ENCODE measurements at regions not wholly inside any gene's neighbourhood (a gene's known extent, or its start where the extent isn't known, plus 50 kb on each side); places are given as distances from the start of the nearest gene placed in this dataset.

DNA sequence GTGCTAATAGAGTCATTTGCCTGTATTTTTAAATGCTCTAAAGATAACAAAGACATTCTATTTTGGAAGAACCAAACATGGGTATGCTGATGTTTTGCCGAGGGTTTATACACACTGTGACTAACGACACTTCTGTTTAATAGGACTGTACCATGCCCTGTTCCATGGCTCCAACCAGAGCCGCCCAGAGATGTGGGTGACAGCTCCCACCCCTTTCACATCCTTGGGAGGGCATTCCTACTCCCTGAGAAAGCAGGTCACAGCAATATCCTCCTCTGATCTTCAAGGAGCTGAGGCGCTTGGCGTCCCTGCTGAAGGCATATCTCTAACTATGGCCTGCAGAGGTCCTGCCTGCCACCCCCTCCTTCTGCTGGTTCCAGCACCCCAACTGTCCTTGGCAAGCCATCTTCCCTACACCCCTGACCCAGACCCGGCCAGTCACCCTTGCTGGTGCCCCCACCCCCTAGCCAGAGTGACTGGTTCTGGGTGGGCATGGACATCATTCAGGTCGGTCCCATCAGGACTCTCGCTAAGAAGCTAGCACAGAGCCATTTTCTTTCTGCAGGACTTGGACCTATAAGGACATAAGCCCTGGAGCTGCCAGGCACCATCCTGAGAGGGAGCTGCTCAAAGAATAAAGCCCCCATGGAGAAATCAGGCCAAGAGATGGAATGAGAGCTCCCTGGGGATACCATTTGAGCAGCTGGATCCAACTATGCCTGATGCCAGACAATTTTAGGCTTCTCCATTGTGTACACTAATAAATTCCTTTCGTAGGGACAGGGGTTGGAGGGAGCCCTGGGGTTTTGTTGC, 381.3 kb downstream of the CTTN start:
- Histone ChIP-seq H3K4me3 (ENCODE audit: low read depth in 1 of 2, low read length in 2 of 2) (no peak overlapping the region), H3K27ac (ENCODE audit: low read depth, low read length) (no peak overlapping the region), H3K36me3 (ENCODE audit: insufficient read depth, low read length) (no peaks in the 10 kb centered on the region)

GRCh38 chr11:70780246-70780535, 381.9 kb downstream of the CTTN start:
- H3K36me3 ChIP-seq (ENCODE audit: insufficient read depth, low read length), result no peaks in the 10 kb centered on the region
- H3K27ac ChIP-seq (ENCODE audit: low read depth, low read length), result no peak overlapping the region
- no peak overlapping the region for H3K9ac ChIP-seq (ENCODE audit: low read length)
- no peak overlapping the region for H3K4me3 ChIP-seq (ENCODE audit: low read depth in 1 of 2, low read length in 2 of 2)
- no peaks in the 10 kb centered on the region for H3K4me1 ChIP-seq (ENCODE audit: insufficient read depth, low read length)
- H3K27me3 ChIP-seq (ENCODE audit: control insufficient read depth in 1 of 2, insufficient read depth in 2 of 2, low read length in 2 of 2), result no peaks in the 10 kb centered on the region
- H3K9me3 ChIP-seq (ENCODE audit: low read length), result no peaks in the 10 kb centered on the region

More for the DNA sequence above, 381.3 kb downstream of the CTTN start:
- Histone ChIP-seq H3K4me1 (ENCODE audit: insufficient read depth, low read length) (no peaks in the 10 kb centered on the region), H3K9ac (ENCODE audit: low read length) (no peak overlapping the region), H3K27me3 (ENCODE audit: control insufficient read depth in 1 of 2, insufficient read depth in 2 of 2, low read length in 2 of 2) (no peaks in the 10 kb centered on the region), H3K9me3 (ENCODE audit: low read length) (no peaks in the 10 kb centered on the region)

DNA sequence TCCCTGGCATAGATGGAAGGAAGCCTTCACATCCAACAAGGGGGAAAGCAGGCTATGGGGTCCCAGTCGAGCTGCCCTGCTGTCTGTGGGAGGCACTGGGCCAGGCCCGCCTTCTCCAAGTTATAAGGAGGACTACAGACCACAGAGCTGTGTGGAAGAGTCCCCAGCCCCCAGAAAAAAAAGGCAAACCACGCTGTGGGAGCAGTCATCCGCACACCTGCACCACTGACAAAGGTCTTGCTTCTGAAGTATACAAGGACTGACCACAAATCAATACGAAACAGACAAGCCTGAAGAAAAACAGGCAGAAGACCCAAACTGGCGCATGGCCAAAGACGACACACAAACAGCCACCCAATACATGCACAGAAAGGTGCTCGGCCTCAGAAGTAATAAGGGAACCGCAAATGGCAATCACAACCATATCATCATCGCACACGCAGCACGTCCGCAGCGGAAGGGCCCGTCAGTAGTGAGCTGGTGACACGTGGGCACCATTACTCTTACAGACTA, 384.1 kb downstream of the CTTN start:
- Histone ChIP-seq H3K27ac (ENCODE audit: low read depth, low read length) (no peak overlapping the region), H3K4me1 (ENCODE audit: insufficient read depth, low read length) (no peaks in the 10 kb centered on the region), H3K4me3 (ENCODE audit: low read depth in 1 of 2, low read length in 2 of 2) (no peak overlapping the region), H3K27me3 (ENCODE audit: control insufficient read depth in 1 of 2, insufficient read depth in 2 of 2, low read length in 2 of 2) (no peaks in the 10 kb centered on the region), H3K36me3 (ENCODE audit: insufficient read depth, low read length) (no peaks in the 10 kb centered on the region), H3K9ac (ENCODE audit: low read length) (no peak overlapping the region), H3K9me3 (ENCODE audit: low read length) (no peaks in the 10 kb centered on the region)

GRCh38 chr11:70783356-70783755, 385.0 kb downstream of the CTTN start:
- Histone ChIP-seq H3K9me3 (ENCODE audit: low read length) (no peaks in the 10 kb centered on the region), H3K27ac (ENCODE audit: low read depth, low read length) (no peak overlapping the region), H3K4me1 (ENCODE audit: insufficient read depth, low read length) (no peaks in the 10 kb centered on the region), H3K9ac (ENCODE audit: low read length) (no peak overlapping the region), H3K36me3 (ENCODE audit: insufficient read depth, low read length) (no peaks in the 10 kb centered on the region), H3K4me3 (ENCODE audit: low read depth in 1 of 2, low read length in 2 of 2) (no peak overlapping the region), H3K27me3 (ENCODE audit: control insufficient read depth in 1 of 2, insufficient read depth in 2 of 2, low read length in 2 of 2) (no peaks in the 10 kb centered on the region)

DNA sequence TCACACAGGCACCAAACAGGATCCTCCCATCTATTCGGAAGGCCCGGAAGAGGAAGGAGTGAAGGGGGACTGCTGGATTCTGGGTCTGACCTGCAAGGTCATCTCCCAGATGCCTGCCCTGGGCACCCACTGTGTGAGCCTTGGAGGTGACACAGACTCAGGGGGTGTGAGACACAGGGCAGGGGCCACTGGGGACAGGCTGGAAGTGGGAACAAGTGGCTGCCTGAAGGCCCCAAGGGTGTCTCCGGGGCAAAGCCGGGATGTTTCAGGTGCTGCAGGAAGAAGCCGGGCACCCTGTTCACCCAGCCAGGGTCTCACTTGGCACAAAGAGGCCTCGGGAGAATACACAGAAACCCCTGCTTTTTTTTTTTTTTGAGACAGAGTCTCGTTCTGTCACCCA, 385.5 kb downstream of the CTTN start:
- Histone ChIP-seq H3K27ac (ENCODE audit: low read depth, low read length) (no peak overlapping the region), H3K9me3 (ENCODE audit: low read length) (no peaks in the 10 kb centered on the region), H3K4me1 (ENCODE audit: insufficient read depth, low read length) (no peaks in the 10 kb centered on the region), H3K9ac (ENCODE audit: low read length) (no peak overlapping the region), H3K36me3 (ENCODE audit: insufficient read depth, low read length) (no peaks in the 10 kb centered on the region), H3K27me3 (ENCODE audit: control insufficient read depth in 1 of 2, insufficient read depth in 2 of 2, low read length in 2 of 2) (no peaks in the 10 kb centered on the region), H3K4me3 (ENCODE audit: low read depth in 1 of 2, low read length in 2 of 2) (no peak overlapping the region)

GRCh38 chr11:70785372-70785771, 387.0 kb downstream of the CTTN start:
- H3K9ac ChIP-seq (ENCODE audit: low read length), result no peak overlapping the region
- no peak overlapping the region for H3K4me3 ChIP-seq (ENCODE audit: low read depth in 1 of 2, low read length in 2 of 2)
- H3K9me3 ChIP-seq (ENCODE audit: low read length), result no peaks in the 10 kb centered on the region
- H3K36me3 ChIP-seq (ENCODE audit: insufficient read depth, low read length), result no peaks in the 10 kb centered on the region
- no peak overlapping the region for H3K27ac ChIP-seq (ENCODE audit: low read depth, low read length)
- no peaks in the 10 kb centered on the region for H3K4me1 ChIP-seq (ENCODE audit: insufficient read depth, low read length)
- no peaks in the 10 kb centered on the region for H3K27me3 ChIP-seq (ENCODE audit: control insufficient read depth in 1 of 2, insufficient read depth in 2 of 2, low read length in 2 of 2)

GRCh38 chr11:70786021-70786665, 387.8 kb downstream of the CTTN start:
- Histone ChIP-seq H3K4me1 (ENCODE audit: insufficient read depth, low read length) (no peaks in the 10 kb centered on the region), H3K36me3 (ENCODE audit: insufficient read depth, low read length) (no peaks in the 10 kb centered on the region), H3K4me3 (ENCODE audit: low read depth in 1 of 2, low read length in 2 of 2) (no peak overlapping the region), H3K9me3 (ENCODE audit: low read length) (no peaks in the 10 kb centered on the region), H3K27ac (ENCODE audit: low read depth, low read length) (no peak overlapping the region), H3K27me3 (ENCODE audit: control insufficient read depth in 1 of 2, insufficient read depth in 2 of 2, low read length in 2 of 2) (no peaks in the 10 kb centered on the region), H3K9ac (ENCODE audit: low read length) (no peak overlapping the region)

DNA sequence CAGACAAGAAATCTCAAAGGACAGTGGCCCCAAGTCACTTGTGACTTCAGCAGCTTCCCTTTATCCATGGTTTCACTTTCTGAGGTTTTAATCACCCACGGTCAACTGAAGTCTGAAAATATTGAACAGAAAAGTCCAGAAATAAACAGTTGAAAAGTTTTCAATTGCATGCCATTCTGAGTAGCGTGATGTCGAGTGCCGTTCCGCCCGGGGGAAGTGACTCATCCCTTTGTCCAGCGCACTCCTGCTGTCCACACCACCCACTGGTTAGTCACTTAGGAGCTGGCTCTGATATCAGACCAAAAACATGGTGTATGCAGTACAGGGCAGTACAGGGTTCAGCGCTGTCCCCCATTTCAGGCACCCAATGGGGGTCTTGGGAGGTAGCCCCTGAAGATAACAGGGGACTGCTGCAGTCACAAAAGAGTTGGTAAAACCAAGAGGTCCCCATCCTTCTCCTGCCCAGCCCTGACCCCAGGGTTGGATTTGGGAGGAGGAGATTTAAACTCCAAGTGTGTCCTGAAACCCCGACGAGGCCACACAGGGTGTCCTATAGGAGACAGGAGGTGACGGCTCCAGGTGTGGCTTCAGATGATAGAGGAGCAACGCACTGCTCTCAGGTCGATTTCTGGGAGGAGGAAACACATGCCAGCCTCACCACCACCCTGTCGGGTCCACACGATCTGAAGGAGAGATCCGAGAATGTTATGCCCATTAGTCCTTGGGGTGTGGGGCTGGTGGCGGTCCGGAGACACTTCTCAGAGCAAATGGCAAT, 390.1 kb downstream of the CTTN start:
- Histone ChIP-seq H3K27ac (ENCODE audit: low read depth, low read length) (no peak overlapping the region), H3K4me3 (ENCODE audit: low read depth in 1 of 2, low read length in 2 of 2) (no peak overlapping the region), H3K4me1 (ENCODE audit: insufficient read depth, low read length) (no peaks in the 10 kb centered on the region), H3K36me3 (ENCODE audit: insufficient read depth, low read length) (no peaks in the 10 kb centered on the region), H3K9ac (ENCODE audit: low read length) (no peak overlapping the region), H3K27me3 (ENCODE audit: control insufficient read depth in 1 of 2, insufficient read depth in 2 of 2, low read length in 2 of 2) (no peaks in the 10 kb centered on the region), H3K9me3 (ENCODE audit: low read length) (no peaks in the 10 kb centered on the region)

GRCh38 chr11:70790671-70791300, 392.5 kb downstream of the CTTN start:
- Histone ChIP-seq H3K4me3 (ENCODE audit: low read depth in 1 of 2, low read length in 2 of 2) (no peak overlapping the region), H3K9me3 (ENCODE audit: low read length) (no peaks in the 10 kb centered on the region), H3K27ac (ENCODE audit: low read depth, low read length) (no peak overlapping the region), H3K9ac (ENCODE audit: low read length) (no peak overlapping the region), H3K4me1 (ENCODE audit: insufficient read depth, low read length) (no peaks in the 10 kb centered on the region), H3K27me3 (ENCODE audit: control insufficient read depth in 1 of 2, insufficient read depth in 2 of 2, low read length in 2 of 2) (no peaks in the 10 kb centered on the region), H3K36me3 (ENCODE audit: insufficient read depth, low read length) (no peaks in the 10 kb centered on the region)

GRCh38 chr11:70796648-70797227, 398.4 kb downstream of the CTTN start:
- Histone ChIP-seq H3K4me1 (ENCODE audit: insufficient read depth, low read length) (no peaks in the 10 kb centered on the region), H3K9ac (ENCODE audit: low read length) (no peak overlapping the region), H3K4me3 (ENCODE audit: low read depth in 1 of 2, low read length in 2 of 2) (no peak overlapping the region), H3K27me3 (ENCODE audit: control insufficient read depth in 1 of 2, insufficient read depth in 2 of 2, low read length in 2 of 2) (no peaks in the 10 kb centered on the region), H3K9me3 (ENCODE audit: low read length) (no peaks in the 10 kb centered on the region), H3K36me3 (ENCODE audit: insufficient read depth, low read length) (no peaks in the 10 kb centered on the region), H3K27ac (ENCODE audit: low read depth, low read length) (no peak overlapping the region)

- Histone ChIP-seq H3K4me3 (ENCODE audit: low read depth in 1 of 2, low read length in 2 of 2) (no peak overlapping the region), H3K36me3 (ENCODE audit: insufficient read depth, low read length) (no peaks in the 10 kb centered on the region), H3K4me1 (ENCODE audit: insufficient read depth, low read length) (no peaks in the 10 kb centered on the region), H3K9ac (ENCODE audit: low read length) (no peak overlapping the region), H3K9me3 (ENCODE audit: low read length) (no peaks in the 10 kb centered on the region), H3K27me3 (ENCODE audit: control insufficient read depth in 1 of 2, insufficient read depth in 2 of 2, low read length in 2 of 2) (no peaks in the 10 kb centered on the region), H3K27ac (ENCODE audit: low read depth, low read length) (no peak overlapping the region)
These were observed 400.0 kb downstream of the CTTN start for GRCh38 chr11:70798296-70798695.

All from muscle layer of colon (tissue), 2 donors.